Cardiac muscle cell (in vitro differentiated cells and primary cell): ENCODE measurements at regions not wholly inside any gene's neighbourhood (a gene's known extent, or its start where the extent isn't known, plus 50 kb on each side); places are given as distances from the start of the nearest gene placed in this dataset.
A peak's percentile ranks its signal among the peaks of the same experiment; 100 is the strongest.
"Not testable (repeated sequence)": the region's sequence is repeated elsewhere in the genome, so short reads cannot be mapped to it uniquely, and the experiment has no call there.

Experiments
- DNase-seq, 2 donors: peaks; one replicate each; pipeline versions ENCODE4 v3.0.0 to v3.0.0-alpha.2; 2010 to 2017; ENCODE audit warnings: low read depth in 1 of 2, low spot score in 1 of 2
- H3K27ac ChIP-seq: fragments of 200-600 bp; sonication (generic); 2 replicates; pipeline ENCODE4 v1.5.1; 2016
- H3K27me3 ChIP-seq: fragments of 200-600 bp; sonication (generic); 2 replicates; pipeline ENCODE4 v1.6.0; 2016; ENCODE audit warnings: control low read depth
- H3K36me3 ChIP-seq: fragments of 200-600 bp; sonication (generic); 2 replicates; pipeline ENCODE4 v1.5.1; 2016; ENCODE audit warnings: control low read depth
- H3K4me1 ChIP-seq: fragments of 200-600 bp; sonication (generic); 2 replicates; pipeline ENCODE4 v1.8.1; 2017; ENCODE audit warnings: low read depth, mild to moderate bottlenecking, mixed run types
- H3K4me3 ChIP-seq: fragments of 200-600 bp; sonication (generic); 2 replicates; pipeline ENCODE4 v1.5.1; 2016; ENCODE audit warnings: mild to moderate bottlenecking
- H3K9me3 ChIP-seq: fragments of 200-600 bp; sonication (generic); 2 replicates; pipeline ENCODE4 v1.5.1; 2017; ENCODE audit warnings: low read depth, mild to moderate bottlenecking, control low read depth
- CTCF ChIP-seq: IDR thresholded peaks from 2 replicates; pipeline ENCODE4 v1.5.1; 2012; ENCODE audit warnings: low read depth, mild to moderate bottlenecking, low read length

GRCh38 chr21:15626031-15626430 lies 103.8 kb upstream of the USP25 start:
- H3K4me3 ChIP-seq, result no peak overlapping the region
- no peaks in the 10 kb centered on the region for H3K9me3 ChIP-seq
- H3K4me1 ChIP-seq, result peaks cover 22% of the 10 kb centered on the region
- no peaks in the 10 kb centered on the region for H3K27me3 ChIP-seq
- H3K36me3 ChIP-seq, result no peaks in the 10 kb centered on the region
- DNase-seq, result no peak
- no peak for TF ChIP-seq CTCF
- H3K27ac ChIP-seq, result no peak overlapping the region

DNA sequence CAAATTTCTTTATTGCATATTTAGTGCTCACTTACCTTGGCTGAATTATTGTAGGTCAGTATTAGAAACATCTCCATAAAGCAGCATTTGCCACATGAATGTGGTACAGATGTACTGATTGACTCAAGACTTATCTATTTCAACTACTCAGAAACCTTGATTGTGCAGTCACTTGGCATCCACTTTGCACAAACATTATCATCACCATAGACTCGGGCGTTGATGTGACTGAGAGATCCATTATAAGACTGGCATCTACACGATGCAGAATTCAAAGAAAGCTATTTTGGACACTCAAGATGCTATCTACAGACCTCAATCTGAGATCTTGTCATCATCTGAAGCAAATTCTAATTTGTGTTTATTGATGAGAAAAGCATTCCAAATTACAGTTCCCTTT lies 102.8 kb upstream of the USP25 start:
- no peak overlapping the region for H3K27ac ChIP-seq
- H3K9me3 ChIP-seq, result no peaks in the 10 kb centered on the region

GRCh38 chr21:15627823-15628222 lies 102.0 kb upstream of the USP25 start:
- no peaks in the 10 kb centered on the region for H3K36me3 ChIP-seq
- H3K4me1 ChIP-seq, result peaks cover 22% of the 10 kb centered on the region
- no peak for TF ChIP-seq CTCF
- no peaks in the 10 kb centered on the region for H3K27me3 ChIP-seq
- no peak overlapping the region for H3K27ac ChIP-seq
- DNase-seq, result no peak
- H3K9me3 ChIP-seq, result no peaks in the 10 kb centered on the region
- H3K4me3 ChIP-seq, result no peak overlapping the region

More for the DNA sequence above, 102.8 kb upstream of the USP25 start:
- Histone ChIP-seq H3K4me1 (peaks cover 22% of the 10 kb centered on the region), H3K4me3 (no peak overlapping the region), H3K27me3 (no peaks in the 10 kb centered on the region), H3K36me3 (no peaks in the 10 kb centered on the region)
- DNase-seq, result no peak
- TF ChIP-seq CTCF, result no peak

GRCh38 chr21:15631342-15631741 lies 98.4 kb upstream of the USP25 start:
- Histone ChIP-seq H3K27ac (no peak overlapping the region), H3K4me3 (no peak overlapping the region), H3K27me3 (no peaks in the 10 kb centered on the region), H3K36me3 (no peaks in the 10 kb centered on the region), H3K4me1 (peaks cover 22% of the 10 kb centered on the region), H3K9me3 (no peaks in the 10 kb centered on the region)
- peak in 1 of 2 donors; percentile 66 for DNase-seq
- TF ChIP-seq CTCF, result no peak

- DNase-seq, H3K4me3 ChIP-seq, H3K27me3 ChIP-seq, H3K27ac ChIP-seq, H3K9me3 ChIP-seq, H3K36me3 ChIP-seq: not testable (repeated sequence)
- H3K4me1 ChIP-seq, result peaks cover 12% of the 10 kb centered on the region
Observed at GRCh38 chr21:15634541-15634940, 95.2 kb upstream of the USP25 start.

GRCh38 chr21:15638856-15639549 lies 90.8 kb upstream of the USP25 start:
- TF ChIP-seq CTCF, result no peak
- H3K4me1 ChIP-seq, result peaks cover 22% of the 10 kb centered on the region
- peak; percentile 48 to 76 for DNase-seq
- peak overlapping the region; percentile 32 for H3K27ac ChIP-seq
- H3K36me3 ChIP-seq, result no peaks in the 10 kb centered on the region
- no peaks in the 10 kb centered on the region for H3K9me3 ChIP-seq
- no peaks in the 10 kb centered on the region for H3K27me3 ChIP-seq
- H3K4me3 ChIP-seq, result no peak overlapping the region

DNA sequence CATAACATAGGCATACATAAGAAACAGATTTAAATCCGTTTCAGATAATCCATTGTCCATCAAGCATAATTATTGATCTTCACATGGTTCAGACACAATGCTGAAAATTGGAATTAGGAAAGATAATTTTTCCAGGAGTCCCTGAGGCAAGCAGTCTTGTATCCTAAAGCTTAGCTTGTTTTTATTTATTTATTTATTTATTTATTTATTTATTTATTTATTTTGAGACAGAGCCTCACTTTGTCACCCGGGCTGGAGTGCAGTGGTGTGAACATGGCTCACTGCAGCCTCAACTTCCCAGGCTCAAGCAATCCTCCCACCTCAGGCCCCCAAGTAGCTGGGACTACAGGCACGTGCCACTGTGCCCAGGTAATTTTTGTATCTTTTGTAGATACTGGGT lies 89.7 kb upstream of the USP25 start:
- H3K27me3 ChIP-seq, H3K9me3 ChIP-seq, H3K4me3 ChIP-seq, H3K36me3 ChIP-seq, DNase-seq, H3K27ac ChIP-seq: not testable (repeated sequence)
- peaks cover 22% of the 10 kb centered on the region for H3K4me1 ChIP-seq
